VCaP (cell line): ENCODE measurements at regions not wholly inside any gene's neighbourhood (a gene's known extent, or its start where the extent isn't known, plus 50 kb on each side); places are given as distances from the start of the nearest gene placed in this dataset.

Experiments used
- H3K27ac ChIP-seq: fragments of 450-650 bp; 2 replicates; pipeline ENCODE4 v1.5.1; 2017
- CTCF ChIP-seq: fragments of 450-650 bp; conservative IDR thresholded peaks from 2 replicates; pipeline ENCODE4 v1.5.1; 2017; ENCODE audit warnings: mild to moderate bottlenecking, moderate library complexity

- H3K27ac ChIP-seq = no peak overlapping the region
- TF ChIP-seq CTCF = no peak
These were observed 1562.4 kb upstream of the RAG2 start for GRCh38 chr11:38160433-38160832.

- TF ChIP-seq CTCF = no peak
- no peak overlapping the region for H3K27ac ChIP-seq
These were observed 1561.0 kb upstream of the RAG2 start for GRCh38 chr11:38159038-38159437.

- no peak overlapping the region for H3K27ac ChIP-seq
- no peak for TF ChIP-seq CTCF
These were observed 1558.6 kb upstream of the RAG2 start for GRCh38 chr11:38156495-38157146.

- no peak for TF ChIP-seq CTCF
- no peak overlapping the region for H3K27ac ChIP-seq
These were observed 1557.8 kb upstream of the RAG2 start for GRCh38 chr11:38155856-38156255.

- TF ChIP-seq CTCF = no peak
- no peak overlapping the region for H3K27ac ChIP-seq
These were observed 1555.9 kb upstream of the RAG2 start for GRCh38 chr11:38153985-38154384.

GRCh38 chr11:38143852-38144251, 1545.8 kb upstream of the RAG2 start:
- TF ChIP-seq CTCF = no peak
- H3K27ac ChIP-seq = no peak overlapping the region

- no peak for TF ChIP-seq CTCF
- no peak overlapping the region for H3K27ac ChIP-seq
These were observed 1540.9 kb upstream of the RAG2 start for GRCh38 chr11:38138972-38139371.
